Fibroblast of lung (primary cell): ENCODE measurements at regions not wholly inside any gene's neighbourhood (a gene's known extent, or its start where the extent isn't known, plus 50 kb on each side); places are given as distances from the start of the nearest gene placed in this dataset.

Source experiments
- DNase-seq, 2 donors: peaks; one replicate each; pipeline versions ENCODE4 v3.0.0 to v3.0.0-alpha.2; 2010; ENCODE audit warnings: low read depth in 2 of 2
- H2AFZ ChIP-seq: 2 replicates; pipeline ENCODE4 v1.5.1; 2012; ENCODE audit warnings: low read length, control low read depth, inconsistent platforms
- H3K27ac ChIP-seq: 2 replicates; pipeline ENCODE4 v1.5.1; 2011; ENCODE audit warnings: low read length, control low read depth; ENCODE audit not compliant: insufficient read depth
- H3K27me3 ChIP-seq: 2 replicates; pipeline ENCODE4 v1.5.1; 2011; ENCODE audit warnings: mild to moderate bottlenecking, low read length; ENCODE audit not compliant: control insufficient read depth, insufficient read depth
- H3K36me3 ChIP-seq: 2 replicates; pipeline ENCODE4 v1.5.1; 2011; ENCODE audit warnings: low read length; ENCODE audit not compliant: control insufficient read depth, insufficient read depth
- H3K4me1 ChIP-seq: 2 replicates; pipeline ENCODE4 v1.5.1; 2011; ENCODE audit warnings: low read length; ENCODE audit not compliant: control insufficient read depth, insufficient read depth; ENCODE audit errors: extremely low read depth
- H3K4me2 ChIP-seq: 2 replicates; pipeline ENCODE4 v1.5.1; 2011; ENCODE audit warnings: low read length, control low read depth; ENCODE audit not compliant: insufficient read depth; ENCODE audit errors: extremely low read depth
- H3K4me3 ChIP-seq, 4 experiments: fragments of 200-600 bp in 1 of 4; sonication (generic) in 1 of 4; replicated peaks in 1 of 4; 2 replicates each; pipeline ENCODE4 v1.5.1; 2011 to 2016; ENCODE audit warnings: low read length in 4 of 4, low read depth in 3 of 4, mild to moderate bottlenecking in 3 of 4, control low read depth in 2 of 4, inconsistent platforms in 1 of 4, mixed read lengths in 1 of 4; ENCODE audit not compliant: insufficient read depth in 1 of 4; ENCODE audit errors: control extremely low read depth in 1 of 4
- H3K79me2 ChIP-seq: 2 replicates; pipeline ENCODE4 v1.5.1; 2012; ENCODE audit warnings: mild to moderate bottlenecking, low read length, inconsistent platforms; ENCODE audit not compliant: control insufficient read depth, insufficient read depth
- H3K9ac ChIP-seq: 2 replicates; pipeline ENCODE4 v1.5.1; 2011; ENCODE audit warnings: mild to moderate bottlenecking, low read length, control low read depth; ENCODE audit not compliant: insufficient read depth
- H3K9me3 ChIP-seq: 2 replicates; pipeline ENCODE4 v1.5.1; 2012; ENCODE audit warnings: low read depth, low read length; ENCODE audit not compliant: control insufficient read depth, insufficient read depth
- H4K20me1 ChIP-seq: 2 replicates; pipeline ENCODE4 v1.5.1; 2011; ENCODE audit warnings: low read length; ENCODE audit not compliant: control insufficient read depth, insufficient read depth; ENCODE audit errors: extremely low read depth
- CTCF ChIP-seq, 2 donors: IDR thresholded peaks in 1 of 2; conservative IDR thresholded peaks in 1 of 2; 1 replicate in 1 of 2; 2 replicates in 1 of 2; pipeline ENCODE4 v1.5.1; 2011 to 2012; ENCODE audit warnings: low read length in 2 of 2, control low read depth in 1 of 2, inconsistent platforms in 1 of 2, low read depth in 1 of 2, mild to moderate bottlenecking in 1 of 2
- EZH2 ChIP-seq: IDR thresholded peaks from 2 replicates; pipeline ENCODE4 v1.5.1; 2012; ENCODE audit warnings: low read length, control low read depth, mild to moderate bottlenecking; ENCODE audit errors: missing control alignments

DNA sequence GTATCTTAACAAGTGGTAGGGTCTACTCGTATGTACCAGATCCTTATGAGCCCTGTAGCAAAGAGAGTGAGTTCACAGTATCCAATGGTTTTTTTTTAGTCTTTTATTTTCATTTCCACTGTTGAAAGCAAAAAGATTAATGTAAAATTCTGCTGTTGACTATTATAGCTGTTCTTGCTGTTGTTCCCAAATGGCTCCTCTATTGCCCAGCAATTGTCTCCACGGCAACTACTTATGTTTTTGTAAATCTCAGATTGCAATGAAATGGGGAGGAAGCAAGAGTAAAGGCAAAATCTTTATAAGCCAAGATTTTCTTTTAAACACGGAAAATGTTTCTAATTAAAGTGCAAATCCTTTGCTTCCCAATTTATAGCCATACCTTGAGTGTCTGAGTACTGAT lies 406.1 kb downstream of the EPM2A start:
- no peak for TF ChIP-seq CTCF (conservative IDR thresholded peaks at IDR 0.05 in 1 of 2, IDR thresholded peaks at IDR 0.05 in 1 of 2; ENCODE audit: low read depth in 1 of 2, low read length in 2 of 2)
- no peak for TF ChIP-seq EZH2
- Histone ChIP-seq H3K4me1 (no peaks in the 10 kb centered on the region), H3K9me3 (no peaks in the 10 kb centered on the region), H3K9ac (no peak overlapping the region), H3K27me3 (no peaks in the 10 kb centered on the region), H3K4me3 (no peak overlapping the region), H4K20me1 (no peaks in the 10 kb centered on the region), H3K36me3 (no peaks in the 10 kb centered on the region), H2AFZ (no peak overlapping the region), H3K27ac (no peak overlapping the region), H3K4me2 (no peak overlapping the region), H3K79me2 (no peaks in the 10 kb centered on the region)
- DNase-seq = peak in 1 of 2 donors; percentile 17

- no peak overlapping the region for H3K4me2 ChIP-seq
- H3K36me3 ChIP-seq = no peaks in the 10 kb centered on the region
- no peak overlapping the region for H3K4me3 ChIP-seq
- H3K9me3 ChIP-seq = no peaks in the 10 kb centered on the region
- H3K79me2 ChIP-seq = no peaks in the 10 kb centered on the region
- TF ChIP-seq CTCF (conservative IDR thresholded peaks at IDR 0.05 in 1 of 2, IDR thresholded peaks at IDR 0.05 in 1 of 2; ENCODE audit: low read depth in 1 of 2, low read length in 2 of 2) (no peak), EZH2 (no peak)
- H3K9ac ChIP-seq = no peak overlapping the region
- H3K27me3 ChIP-seq = no peaks in the 10 kb centered on the region
- H4K20me1 ChIP-seq = no peaks in the 10 kb centered on the region
- no peaks in the 10 kb centered on the region for H3K4me1 ChIP-seq
- no peak overlapping the region for H3K27ac ChIP-seq
- no peak overlapping the region for H2AFZ ChIP-seq
- DNase-seq = no peak
Observed at GRCh38 chr6:145331066-145331465, 404.3 kb downstream of the EPM2A start.

DNA sequence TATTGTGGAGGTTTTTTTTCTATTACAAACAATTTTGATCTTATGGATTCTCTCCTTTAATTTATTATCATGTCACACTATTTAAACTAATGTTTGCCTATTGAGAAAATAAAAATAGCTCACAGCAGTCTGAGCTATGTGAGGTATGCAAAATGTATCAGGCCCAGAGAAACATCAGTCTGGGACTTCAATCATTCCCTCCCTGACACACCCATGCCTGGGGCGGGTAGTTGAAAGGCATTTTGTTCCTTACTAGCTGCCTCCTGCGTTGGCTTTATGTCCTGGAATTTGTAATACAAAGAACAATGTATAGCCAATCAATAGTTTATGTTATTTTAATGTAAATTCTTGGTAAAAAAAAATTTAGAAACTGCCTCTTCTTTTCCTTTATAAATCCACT lies 403.3 kb downstream of the EPM2A start:
- Histone ChIP-seq H3K27ac (no peak overlapping the region), H4K20me1 (no peaks in the 10 kb centered on the region), H3K36me3 (no peaks in the 10 kb centered on the region), H3K9ac (no peak overlapping the region), H3K4me2 (no peak overlapping the region), H3K9me3 (no peaks in the 10 kb centered on the region), H3K79me2 (no peaks in the 10 kb centered on the region), H3K27me3 (no peaks in the 10 kb centered on the region), H3K4me3 (no peak overlapping the region), H3K4me1 (no peaks in the 10 kb centered on the region), H2AFZ (no peak overlapping the region)
- TF ChIP-seq CTCF (conservative IDR thresholded peaks at IDR 0.05 in 1 of 2, IDR thresholded peaks at IDR 0.05 in 1 of 2; ENCODE audit: low read depth in 1 of 2, low read length in 2 of 2) (no peak), EZH2 (no peak)
- no peak for DNase-seq
